H9 (cell line): ENCODE measurements at regions not wholly inside any gene's neighbourhood (a gene's known extent, or its start where the extent isn't known, plus 50 kb on each side); places are given as distances from the start of the nearest gene placed in this dataset.

ENCODE experiments used
- DNase-seq: peaks from one replicate; pipeline ENCODE4 v3.0.0-alpha.2; 2017
- H2AFZ ChIP-seq: one replicate; pipeline ENCODE4 v1.6.1; 2013; ENCODE audit warnings: mild to moderate bottlenecking, low read length, control low read depth, moderate library complexity
- H2AK5ac ChIP-seq: 2 replicates; pipeline ENCODE4 v1.6.1; 2013; ENCODE audit warnings: low read length, control low read depth, mixed read lengths; ENCODE audit not compliant: insufficient read length
- H2BK120ac ChIP-seq: one replicate; pipeline ENCODE4 v1.6.1; 2013; ENCODE audit warnings: low read depth, mild to moderate bottlenecking, low read length, control low read depth, inconsistent platforms; ENCODE audit not compliant: poor library complexity, severe bottlenecking
- H2BK12ac ChIP-seq: 2 replicates; pipeline ENCODE4 v1.6.1; 2013; ENCODE audit warnings: low read length, control low read depth, mixed read lengths, low read depth; ENCODE audit not compliant: insufficient read length
- H2BK15ac ChIP-seq: 2 replicates; pipeline ENCODE4 v1.6.1; 2013; ENCODE audit warnings: low read depth, low read length, control low read depth
- H2BK20ac ChIP-seq: one replicate; pipeline ENCODE4 v1.6.1; 2013; ENCODE audit warnings: low read depth, mild to moderate bottlenecking, low read length, control low read depth, inconsistent platforms; ENCODE audit not compliant: poor library complexity, severe bottlenecking
- H2BK5ac ChIP-seq: 2 replicates; pipeline ENCODE4 v1.6.1; 2013; ENCODE audit warnings: low read length, control low read depth, mixed read lengths; ENCODE audit not compliant: insufficient read length
- H3K14ac ChIP-seq: 2 replicates; pipeline ENCODE4 v1.6.1; 2013; ENCODE audit warnings: low read length, control low read depth; ENCODE audit not compliant: insufficient read depth
- H3K18ac ChIP-seq: 2 replicates; pipeline ENCODE4 v1.6.1; 2013; ENCODE audit warnings: low read depth, mild to moderate bottlenecking, mixed read lengths, low read length, control low read depth; ENCODE audit not compliant: insufficient read length
- H3K23ac ChIP-seq: 2 replicates; pipeline ENCODE4 v1.6.1; 2013; ENCODE audit warnings: low read length, control low read depth, mixed read lengths, low read depth; ENCODE audit not compliant: insufficient read length
- H3K23me2 ChIP-seq: 2 replicates; pipeline ENCODE4 v1.6.1; 2013; ENCODE audit warnings: low read depth, mild to moderate bottlenecking, mixed read lengths, low read length, control low read depth; ENCODE audit not compliant: insufficient read length, poor library complexity, severe bottlenecking
- H3K27ac ChIP-seq: 2 replicates; pipeline ENCODE4 v1.5.1; 2013; ENCODE audit warnings: low read length, control low read depth, mixed read lengths, low read depth; ENCODE audit not compliant: insufficient read length
- H3K27me3 ChIP-seq: 2 replicates; pipeline ENCODE4 v1.6.1; 2013; ENCODE audit warnings: low read length, control low read depth, inconsistent platforms; ENCODE audit not compliant: insufficient read depth
- H3K4ac ChIP-seq: 2 replicates; pipeline ENCODE4 v1.6.1; 2013; ENCODE audit warnings: low read depth, mild to moderate bottlenecking, control low read depth, inconsistent platforms, low read length, moderate library complexity
- H3K4me1 ChIP-seq: 2 replicates; pipeline ENCODE4 v1.6.1; 2013; ENCODE audit warnings: low read length, control low read depth, inconsistent platforms; ENCODE audit not compliant: insufficient read depth
- H3K4me2 ChIP-seq: 2 replicates; pipeline ENCODE4 v1.6.1; 2013; ENCODE audit warnings: low read length, control low read depth, mixed read lengths; ENCODE audit not compliant: insufficient read length, insufficient read depth
- H3K56ac ChIP-seq: 2 replicates; pipeline ENCODE4 v1.6.1; 2013; ENCODE audit warnings: low read depth, mild to moderate bottlenecking, mixed read lengths, low read length, control low read depth; ENCODE audit not compliant: insufficient read length
- H3K79me1 ChIP-seq: 2 replicates; pipeline ENCODE4 v1.6.1; 2013; ENCODE audit warnings: low read depth, mild to moderate bottlenecking, moderate library complexity, low read length, control low read depth, inconsistent platforms; ENCODE audit not compliant: insufficient read depth, poor library complexity, severe bottlenecking
- H3K79me2 ChIP-seq: 2 replicates; pipeline ENCODE4 v1.6.1; 2013; ENCODE audit warnings: low read length, control low read depth, inconsistent platforms; ENCODE audit not compliant: insufficient read depth
- H3K9ac ChIP-seq: 2 replicates; pipeline ENCODE4 v1.6.1; 2013; ENCODE audit warnings: low read length, control low read depth, mixed read lengths; ENCODE audit not compliant: insufficient read length; ENCODE audit errors: extremely low read depth
- H3K9me3 ChIP-seq: one replicate; pipeline ENCODE4 v1.6.1; 2013; ENCODE audit warnings: low read depth, low read length, inconsistent platforms; ENCODE audit not compliant: control insufficient read depth
- H3T11ph ChIP-seq: one replicate; pipeline ENCODE4 v1.6.1; 2013; ENCODE audit warnings: mild to moderate bottlenecking, low read length, control low read depth, inconsistent platforms
- H4K20me1 ChIP-seq: one replicate; pipeline ENCODE4 v1.6.1; 2013; ENCODE audit not compliant: control insufficient read depth, insufficient read length, insufficient read depth
- H4K5ac ChIP-seq: 2 replicates; pipeline ENCODE4 v1.6.1; 2013; ENCODE audit warnings: low read depth, mild to moderate bottlenecking, mixed read lengths, low read length, control low read depth; ENCODE audit not compliant: insufficient read length
- H4K8ac ChIP-seq: replicated peaks from 2 replicates; pipeline ENCODE4 v1.6.1; 2013; ENCODE audit warnings: low read length, control low read depth, mixed read lengths, low read depth; ENCODE audit not compliant: insufficient read length
- H4K91ac ChIP-seq: 2 replicates; pipeline ENCODE4 v1.6.1; 2013; ENCODE audit warnings: low read depth, mild to moderate bottlenecking, moderate library complexity, mixed read lengths, low read length, control low read depth; ENCODE audit not compliant: insufficient read length
- H3K27ac Mint-ChIP-seq, 3 experiments: 2 replicates in 2 of 3; 3 replicates in 1 of 3; pipeline ENCODE4 v1.8.0; 2020 to 2021; ENCODE audit warnings: mixed read lengths in 3 of 3, mild to moderate bottlenecking in 1 of 3, moderate library complexity in 1 of 3
- H3K27me3 Mint-ChIP-seq: 2 replicates; pipeline ENCODE4 v1.8.0; 2021; ENCODE audit warnings: low read depth, mild to moderate bottlenecking, moderate library complexity, mixed read lengths
- H3K36me3 Mint-ChIP-seq, 3 experiments: 2 replicates in 2 of 3; 3 replicates in 1 of 3; pipeline ENCODE4 v1.8.0; 2020 to 2021; ENCODE audit warnings: low read depth in 3 of 3, mixed read lengths in 3 of 3; ENCODE audit not compliant: insufficient read depth in 1 of 3
- H3K4me1 Mint-ChIP-seq, 2 experiments: 2 replicates each; pipeline ENCODE4 v1.8.0; 2020; ENCODE audit warnings: mixed read lengths in 2 of 2
- H3K4me3 Mint-ChIP-seq, 2 experiments: 2 replicates in 1 of 2; 3 replicates in 1 of 2; pipeline ENCODE4 v1.8.0; 2020 to 2021; ENCODE audit warnings: mild to moderate bottlenecking in 2 of 2, mixed read lengths in 2 of 2, moderate library complexity in 1 of 2
- H3K9me3 Mint-ChIP-seq, 2 experiments: 2 replicates in 1 of 2; 3 replicates in 1 of 2; pipeline ENCODE4 v1.8.0; 2020; ENCODE audit warnings: mild to moderate bottlenecking in 2 of 2, mixed read lengths in 2 of 2, moderate library complexity in 1 of 2
- WGBS: extraction: QIAGEN DNeasy Blood & Tissue Kit; methylation state at CpG from one replicate; pipeline ENCODE4 v1.1.7; 2013; ENCODE audit warnings: missing lambda C conversion rate, low lambda C conversion rate, mixed read lengths; ENCODE audit not compliant: insufficient read length; ENCODE audit errors: extremely low coverage; 5-methylcytosine and 5-hydroxymethylcytosine counted together
- TF ChIP-seq, protein P1 (sequence below): fragments of 200-600 bp; sonication (generic); conservative IDR thresholded peaks from 3 replicates; pipeline ENCODE4 v1.8.0; 2021; ENCODE audit warnings: antibody characterized with exemption, mild to moderate bottlenecking

GRCh38 chr1:187517546-187517945 is 688.8 kb downstream of the PLA2G4A start:
- Histone ChIP-seq H3K79me2 (no peaks in the 10 kb centered on the region), H2BK15ac (no peak overlapping the region), H2BK5ac (no peak overlapping the region), H4K91ac (no peak overlapping the region), H3K14ac (no peak overlapping the region), H3K9ac (no peak overlapping the region), H3K23ac (no peak overlapping the region), H3K18ac (no peak overlapping the region), H3K27me3 (no peaks in the 10 kb centered on the region), H4K8ac (no peak overlapping the region), H3K56ac (no peak overlapping the region), H2AK5ac (no peak overlapping the region), H3K4me2 (no peak overlapping the region), H3K27ac (no peak overlapping the region), H3K4ac (no peak overlapping the region), H2AFZ (no peak overlapping the region), H4K5ac (no peak overlapping the region), H3K4me1 (peaks cover 5% of the 10 kb centered on the region; the same call in 1 of the 2 replicates), H3K23me2 (no peaks in the 10 kb centered on the region), H2BK20ac (no peak overlapping the region), H2BK120ac (no peak overlapping the region), H3K9me3 (no peaks in the 10 kb centered on the region), H3T11ph (no peak overlapping the region), H3K79me1 (no peaks in the 10 kb centered on the region), H2BK12ac (no peak overlapping the region), H4K20me1 (no peaks in the 10 kb centered on the region)
- Mint-ChIP-seq H3K4me1 (peaks cover 7 to 10% of the 10 kb centered on the region in 2 experiments), H3K9me3 (peaks cover 3% of the 10 kb centered on the region in 2 experiments; a peak in 1 of 5 replicates), H3K27me3 (no peaks in the 10 kb centered on the region), H3K27ac (no peak overlapping the region), H3K36me3 (no peaks in the 10 kb centered on the region), H3K4me3 (no peak overlapping the region)
- no CpG with 5 or more reads among the region's 1 CpG for WGBS
- DNase-seq, result no peak
- TF ChIP-seq, protein P1, sequence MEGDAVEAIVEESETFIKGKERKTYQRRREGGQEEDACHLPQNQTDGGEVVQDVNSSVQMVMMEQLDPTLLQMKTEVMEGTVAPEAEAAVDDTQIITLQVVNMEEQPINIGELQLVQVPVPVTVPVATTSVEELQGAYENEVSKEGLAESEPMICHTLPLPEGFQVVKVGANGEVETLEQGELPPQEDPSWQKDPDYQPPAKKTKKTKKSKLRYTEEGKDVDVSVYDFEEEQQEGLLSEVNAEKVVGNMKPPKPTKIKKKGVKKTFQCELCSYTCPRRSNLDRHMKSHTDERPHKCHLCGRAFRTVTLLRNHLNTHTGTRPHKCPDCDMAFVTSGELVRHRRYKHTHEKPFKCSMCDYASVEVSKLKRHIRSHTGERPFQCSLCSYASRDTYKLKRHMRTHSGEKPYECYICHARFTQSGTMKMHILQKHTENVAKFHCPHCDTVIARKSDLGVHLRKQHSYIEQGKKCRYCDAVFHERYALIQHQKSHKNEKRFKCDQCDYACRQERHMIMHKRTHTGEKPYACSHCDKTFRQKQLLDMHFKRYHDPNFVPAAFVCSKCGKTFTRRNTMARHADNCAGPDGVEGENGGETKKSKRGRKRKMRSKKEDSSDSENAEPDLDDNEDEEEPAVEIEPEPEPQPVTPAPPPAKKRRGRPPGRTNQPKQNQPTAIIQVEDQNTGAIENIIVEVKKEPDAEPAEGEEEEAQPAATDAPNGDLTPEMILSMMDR, result no peak
